GM12878 (cell line): ENCODE measurements at regions not wholly inside any gene's neighbourhood (a gene's known extent, or its start where the extent isn't known, plus 50 kb on each side); places are given as distances from the start of the nearest gene placed in this dataset.

Experiments
- BCL11A ChIP-seq: IDR thresholded peaks from 2 replicates; pipeline ENCODE4 v1.6.1; 2011; ENCODE audit warnings: low read depth, low read length
- CHD4 ChIP-seq: fragments of 200-600 bp; sonication (generic); IDR thresholded peaks from 2 replicates; pipeline ENCODE4 v1.6.1; 2016; ENCODE audit warnings: mild to moderate bottlenecking
- CREB1 ChIP-seq: IDR thresholded peaks from 2 replicates; pipeline ENCODE4 v1.6.1; 2012; ENCODE audit warnings: low read depth, mild to moderate bottlenecking, inconsistent platforms
- CTCF ChIP-seq, 3 experiments: IDR thresholded peaks in 2 of 3; conservative IDR thresholded peaks in 1 of 3; 2 replicates each; pipeline ENCODE4 v1.5.1; 2011; ENCODE audit warnings: low read depth in 3 of 3, low read length in 3 of 3, mild to moderate bottlenecking in 3 of 3, control low read depth in 2 of 3, moderate library complexity in 2 of 3, inconsistent platforms in 1 of 3, mixed read lengths in 1 of 3; ENCODE audit not compliant: control insufficient read depth in 2 of 3, insufficient read depth in 1 of 3; ENCODE audit errors: extremely low read depth in 1 of 3
- E2F8 ChIP-seq: fragments of 450-650 bp; IDR thresholded peaks from 2 replicates; pipeline ENCODE4 v1.6.1; 2018; ENCODE audit warnings: mild to moderate bottlenecking, low read depth, moderate library complexity; ENCODE audit not compliant: partially characterized antibody
- EZH2 ChIP-seq: IDR thresholded peaks from 2 replicates; pipeline ENCODE4 v1.6.1; 2012; ENCODE audit warnings: low read depth, mild to moderate bottlenecking, control low read depth, inconsistent platforms, low read length, borderline replicate concordance; ENCODE audit not compliant: control insufficient read depth
- IKZF2 ChIP-seq, 2 experiments: fragments of 450-650 bp; IDR thresholded peaks; 2 replicates each; pipeline ENCODE4 v1.6.1; 2017; ENCODE audit warnings: mild to moderate bottlenecking in 2 of 2, moderate library complexity in 2 of 2
- MTA3 ChIP-seq: IDR thresholded peaks from 2 replicates; pipeline ENCODE4 v1.6.1; 2012; ENCODE audit warnings: low read length, inconsistent platforms, borderline replicate concordance
- POLR2AphosphoS5 ChIP-seq: IDR thresholded peaks from 2 replicates; pipeline ENCODE4 v1.6.1; 2011; ENCODE audit warnings: mild to moderate bottlenecking, low read length, inconsistent platforms
- REST ChIP-seq: IDR thresholded peaks from 2 replicates; pipeline ENCODE4 v1.6.1; 2012; ENCODE audit warnings: mild to moderate bottlenecking, low read depth, low read length
- RFX5 ChIP-seq: IDR thresholded peaks from 2 replicates; pipeline ENCODE4 v1.6.1; 2011; ENCODE audit warnings: low read depth, low read length, improper control_type of control experiment
- SP1 ChIP-seq: IDR thresholded peaks from one replicate; pipeline ENCODE4 v1.6.1; 2011; ENCODE audit warnings: low read depth, low read length
- YY1 ChIP-seq: IDR thresholded peaks from 2 replicates; pipeline ENCODE4 v1.6.1; 2011; ENCODE audit warnings: low read depth, mild to moderate bottlenecking, low read length
- TF ChIP-seq, protein P1 (sequence below): IDR thresholded peaks from 2 replicates; pipeline ENCODE4 v1.6.1; 2012; ENCODE audit warnings: low read depth, low read length, improper control_type of control experiment

GRCh38 chr2:7502336-7502735 lies 585.1 kb downstream of the RNF144A start:
- TF ChIP-seq SP1 (no peak), MTA3 (no peak), CTCF (IDR thresholded peaks at IDR 0.05 in 2 of 3, conservative IDR thresholded peaks at IDR 0.05 in 1 of 3; ENCODE audit: control insufficient read depth in 2 of 3, extremely low read depth in 1 of 3, insufficient read depth in 1 of 3, low read depth in 3 of 3, low read length in 3 of 3) (no peak), REST (no peak), RFX5 (no peak), CHD4 (no peak), IKZF2 (IDR thresholded peaks at IDR 0.05) (no peak), POLR2AphosphoS5 (no peak), CREB1 (no peak), E2F8 (no peak), EZH2 (no peak), BCL11A (no peak), YY1 (no peak)
- TF ChIP-seq, protein P1, sequence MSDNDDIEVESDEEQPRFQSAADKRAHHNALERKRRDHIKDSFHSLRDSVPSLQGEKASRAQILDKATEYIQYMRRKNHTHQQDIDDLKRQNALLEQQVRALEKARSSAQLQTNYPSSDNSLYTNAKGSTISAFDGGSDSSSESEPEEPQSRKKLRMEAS = no peak
